HG03378 (cell line): ENCODE measurements at regions not wholly inside any gene's neighbourhood (a gene's known extent, or its start where the extent isn't known, plus 50 kb on each side); places are given as distances from the start of the nearest gene placed in this dataset.

Source experiments
- ATAC-seq: cut with Tn5 transposase; IDR thresholded peaks from one replicate; pipeline ENCODE4 v1.9.1; 2021; ENCODE audit warnings: mild to moderate bottlenecking, moderate library complexity; ENCODE audit not compliant: unreplicated experiment

GRCh38 chr10:1992930-1993329, 255.6 kb upstream of the ADARB2 start:
- no peak for ATAC-seq

GRCh38 chr10:1989090-1989489, 251.8 kb upstream of the ADARB2 start:
- no peak for ATAC-seq

DNA sequence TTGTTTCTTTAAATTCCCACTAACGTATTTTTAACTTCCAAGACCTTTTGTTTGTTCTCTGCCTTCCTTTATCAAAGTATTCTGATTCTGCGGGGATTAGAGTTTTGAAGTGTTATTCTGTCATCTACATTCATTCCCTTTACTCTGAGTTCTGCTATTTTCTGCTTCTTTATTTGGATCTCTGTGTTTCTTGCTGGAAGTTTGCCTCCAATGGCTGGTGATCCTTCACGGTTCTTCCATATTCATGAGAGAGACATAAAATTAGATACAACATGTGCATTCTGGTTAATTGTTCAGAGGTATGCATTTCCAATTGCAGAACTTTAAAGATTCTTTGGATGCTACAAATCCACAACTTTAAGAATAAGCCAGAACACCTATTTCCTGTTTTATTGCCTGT, 244.7 kb upstream of the ADARB2 start:
- ATAC-seq: no peak

- ATAC-seq: no peak
Measured at GRCh38 chr10:1980459-1980858, 243.1 kb upstream of the ADARB2 start.

DNA sequence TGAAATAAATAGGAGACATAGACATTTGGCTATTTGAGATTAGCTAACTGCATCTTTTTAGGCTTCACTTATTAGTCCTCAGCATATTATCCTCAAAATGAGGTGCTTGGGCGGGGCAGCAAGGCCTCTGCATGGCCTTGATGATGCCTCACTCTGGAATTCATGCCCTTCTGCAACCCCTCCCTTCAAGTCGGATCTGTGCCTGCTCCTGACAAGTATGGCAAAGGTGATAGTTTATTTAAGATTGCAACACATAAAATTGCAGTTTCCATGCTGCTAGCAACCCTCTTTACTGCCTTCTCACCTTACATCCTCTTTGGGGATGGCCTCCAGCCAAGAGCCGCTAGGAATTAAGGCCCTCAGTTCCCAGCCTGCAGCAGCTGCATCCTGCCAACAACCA, 241.3 kb upstream of the ADARB2 start:
- ATAC-seq: no peak

DNA sequence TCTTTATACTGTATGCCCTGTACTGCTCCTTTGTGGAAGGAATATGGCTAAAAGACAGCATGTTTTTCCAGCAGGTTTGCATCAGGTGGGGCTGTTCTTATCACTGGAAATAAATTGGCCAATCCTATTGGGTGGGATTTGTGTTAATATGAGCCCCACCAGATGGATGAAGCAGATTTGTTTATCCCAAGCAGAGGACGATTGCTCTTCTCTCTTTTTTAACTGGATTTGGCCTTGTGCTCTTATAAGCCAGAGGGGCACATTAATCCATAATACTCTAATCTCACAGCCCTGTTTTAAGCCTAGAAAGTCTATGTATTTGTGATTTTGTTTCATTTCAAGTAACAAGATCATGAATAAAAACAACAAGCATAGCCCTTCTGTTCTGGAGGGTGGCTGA, 240.1 kb upstream of the ADARB2 start:
- ATAC-seq: no peak

DNA sequence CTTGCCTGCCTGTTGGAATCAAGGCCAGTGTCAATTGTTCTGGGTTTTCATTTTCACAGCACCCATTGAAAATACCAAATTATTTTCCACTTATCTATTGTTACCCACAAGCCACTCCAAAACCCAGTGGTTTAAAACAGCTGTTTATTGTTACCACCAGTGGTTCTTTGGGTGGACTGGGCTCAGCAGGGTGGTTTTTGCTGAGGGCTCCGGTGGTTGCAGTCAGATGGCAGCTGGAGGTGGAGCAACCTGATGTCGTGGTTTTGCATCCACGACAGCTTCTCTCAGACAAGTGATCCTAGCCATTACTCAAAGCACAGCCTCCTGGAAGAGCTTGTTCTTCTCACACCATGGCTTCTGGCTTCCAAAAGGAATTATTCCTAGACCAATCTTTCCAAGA, 235.1 kb upstream of the ADARB2 start:
- ATAC-seq: no peak

DNA sequence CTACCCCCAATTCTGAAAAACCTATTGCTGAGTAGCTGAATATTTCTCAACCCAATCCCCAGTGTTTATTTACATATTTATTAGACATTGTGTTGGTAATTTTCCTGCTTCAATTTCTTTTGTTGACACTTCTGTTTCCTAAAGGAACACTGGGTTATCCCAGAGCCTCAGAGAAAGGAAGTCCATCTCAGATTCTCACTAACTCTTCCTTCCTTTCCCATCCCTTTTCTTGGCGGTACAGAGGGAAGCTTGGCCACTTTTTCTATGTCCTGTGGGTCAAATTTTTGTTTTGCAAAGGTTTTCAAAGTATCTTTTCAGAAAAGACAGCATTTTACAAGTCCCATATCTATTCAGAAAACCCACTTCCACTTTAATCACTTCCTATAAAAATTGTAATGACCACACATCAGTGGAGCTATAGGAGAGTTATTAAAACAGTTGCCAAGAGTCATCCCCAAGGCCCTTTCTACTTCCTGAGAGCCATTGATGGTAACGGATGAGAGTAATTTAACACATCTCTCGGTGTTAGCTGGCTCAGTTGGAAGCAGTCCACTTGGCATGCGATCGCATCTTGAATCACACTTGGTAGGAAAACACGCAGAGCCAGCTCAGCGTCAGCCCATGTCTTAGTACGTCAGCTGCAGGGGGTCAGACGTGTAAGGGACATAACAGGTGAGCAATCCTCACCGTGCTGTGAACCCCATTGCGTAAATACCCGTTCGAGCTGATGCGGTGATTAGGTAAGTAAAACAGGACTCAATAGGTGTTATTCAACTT, 231.1 kb upstream of the ADARB2 start:
- ATAC-seq: no peak

- no peak for ATAC-seq
Measured at GRCh38 chr10:1966712-1967376, 229.5 kb upstream of the ADARB2 start.

- no peak for ATAC-seq
Measured at GRCh38 chr10:1964476-1964875, 227.2 kb upstream of the ADARB2 start.

GRCh38 chr10:1963341-1963740, 226.0 kb upstream of the ADARB2 start:
- ATAC-seq: no peak

GRCh38 chr10:1961989-1962388, 224.7 kb upstream of the ADARB2 start:
- no peak for ATAC-seq

GRCh38 chr10:1960982-1961381, 223.7 kb upstream of the ADARB2 start:
- no peak for ATAC-seq

- no peak for ATAC-seq
Measured at GRCh38 chr10:1957057-1957456, 219.7 kb upstream of the ADARB2 start.

DNA sequence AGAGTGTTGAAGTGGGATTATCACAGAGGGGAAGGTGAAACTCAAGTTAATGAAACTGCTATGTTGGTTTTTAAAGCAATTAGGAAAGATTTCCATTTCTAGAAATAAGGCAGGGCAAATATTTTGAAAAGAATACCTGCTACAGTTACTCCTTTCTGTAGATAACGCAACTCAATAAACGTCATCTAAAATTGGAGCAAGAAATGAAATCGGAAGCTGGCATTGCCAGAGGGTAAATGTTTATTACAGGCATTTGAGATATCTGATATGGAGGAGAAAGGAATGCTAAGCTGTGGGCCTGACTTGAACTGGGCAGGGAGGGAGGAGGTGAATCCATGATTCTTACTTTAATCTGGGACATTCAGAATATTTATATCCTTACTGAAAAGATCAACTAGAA, 217.0 kb upstream of the ADARB2 start:
- no peak for ATAC-seq

- no peak for ATAC-seq
Measured at GRCh38 chr10:1952126-1953095, 215.1 kb upstream of the ADARB2 start.

GRCh38 chr10:1950803-1951495, 213.6 kb upstream of the ADARB2 start:
- ATAC-seq: no peak

DNA sequence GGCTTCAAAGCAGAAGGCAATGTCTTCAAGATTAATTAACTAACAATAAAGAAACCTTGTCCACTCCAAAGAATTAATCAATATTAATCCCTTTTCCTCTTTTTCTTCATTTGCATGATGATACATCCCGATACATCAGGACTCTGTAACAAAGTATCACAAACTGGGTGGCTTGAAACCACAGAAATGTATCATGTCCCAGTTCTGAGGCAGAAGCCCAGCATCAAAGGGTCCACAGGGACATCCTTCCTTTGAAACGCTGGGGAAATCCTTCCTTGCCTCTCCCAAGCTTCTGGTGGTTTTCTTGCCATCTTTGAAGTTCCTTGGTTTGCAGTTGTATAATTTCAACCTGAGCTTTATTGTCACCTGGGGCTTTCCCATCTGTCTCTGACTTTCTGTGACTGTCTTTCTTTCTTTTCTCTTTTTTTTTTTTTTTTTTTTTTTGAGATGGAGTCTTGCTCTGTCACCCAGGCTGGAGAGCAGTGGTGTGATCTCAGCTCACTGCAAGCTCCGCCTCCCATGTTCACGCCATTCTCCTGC, 210.2 kb upstream of the ADARB2 start:
- no peak for ATAC-seq

GRCh38 chr10:1944487-1944886, 207.2 kb upstream of the ADARB2 start:
- no peak for ATAC-seq

DNA sequence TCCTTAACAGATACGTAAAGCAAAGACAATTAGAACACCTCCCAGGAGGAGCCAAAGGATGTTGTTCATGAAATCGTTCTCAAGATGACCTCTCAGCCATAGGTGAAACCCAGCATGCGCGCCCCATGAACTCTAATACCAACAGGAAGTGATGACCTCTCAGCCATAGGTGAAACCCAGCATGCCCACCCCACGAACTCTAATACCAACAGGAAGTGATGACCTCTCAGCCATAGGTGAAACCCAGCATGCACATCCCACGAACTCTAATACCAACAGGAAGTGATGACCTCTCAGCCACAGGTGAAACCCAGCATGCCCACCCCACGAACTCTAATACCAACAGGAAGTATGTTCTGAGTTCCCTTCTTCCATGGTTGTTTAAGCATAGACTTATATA, 205.2 kb upstream of the ADARB2 start:
- no peak for ATAC-seq

- no peak for ATAC-seq
Measured at GRCh38 chr10:1939016-1939415, 201.7 kb upstream of the ADARB2 start.
